H1 (cell line): ENCODE measurements at regions not wholly inside any gene's neighbourhood (a gene's known extent, or its start where the extent isn't known, plus 50 kb on each side); places are given as distances from the start of the nearest gene placed in this dataset.

ENCODE experiments used
- BCL11A ChIP-seq, 2 experiments: IDR thresholded peaks; one replicate each; pipeline ENCODE4 v1.6.1; 2011; ENCODE audit warnings: low read depth in 2 of 2, low read length in 2 of 2, mild to moderate bottlenecking in 2 of 2
- CTBP2 ChIP-seq: IDR thresholded peaks from 2 replicates; pipeline ENCODE4 v1.7.0; 2011; ENCODE audit warnings: borderline replicate concordance, mild to moderate bottlenecking, moderate library complexity, mixed read lengths, low read length; ENCODE audit not compliant: insufficient read depth, insufficient read length
- MAFK ChIP-seq: IDR thresholded peaks from 2 replicates; pipeline ENCODE4 v1.6.1; 2012; ENCODE audit warnings: low read depth, mild to moderate bottlenecking, improper control_type of control experiment, low read length
- NANOG ChIP-seq: IDR thresholded peaks from 2 replicates; pipeline ENCODE4 v1.6.1; 2011; ENCODE audit warnings: low read length, low read depth, mild to moderate bottlenecking, inconsistent platforms; ENCODE audit not compliant: insufficient read depth, poor library complexity, severe bottlenecking
- RXRA ChIP-seq: IDR thresholded peaks from 2 replicates; pipeline ENCODE4 v1.6.1; 2011; ENCODE audit warnings: low read depth, mild to moderate bottlenecking, low read length, moderate library complexity; ENCODE audit not compliant: insufficient read depth
- SRF ChIP-seq: IDR thresholded peaks from 2 replicates; pipeline ENCODE4 v1.6.1; 2011; ENCODE audit warnings: mild to moderate bottlenecking, low read depth, low read length, moderate library complexity

DNA sequence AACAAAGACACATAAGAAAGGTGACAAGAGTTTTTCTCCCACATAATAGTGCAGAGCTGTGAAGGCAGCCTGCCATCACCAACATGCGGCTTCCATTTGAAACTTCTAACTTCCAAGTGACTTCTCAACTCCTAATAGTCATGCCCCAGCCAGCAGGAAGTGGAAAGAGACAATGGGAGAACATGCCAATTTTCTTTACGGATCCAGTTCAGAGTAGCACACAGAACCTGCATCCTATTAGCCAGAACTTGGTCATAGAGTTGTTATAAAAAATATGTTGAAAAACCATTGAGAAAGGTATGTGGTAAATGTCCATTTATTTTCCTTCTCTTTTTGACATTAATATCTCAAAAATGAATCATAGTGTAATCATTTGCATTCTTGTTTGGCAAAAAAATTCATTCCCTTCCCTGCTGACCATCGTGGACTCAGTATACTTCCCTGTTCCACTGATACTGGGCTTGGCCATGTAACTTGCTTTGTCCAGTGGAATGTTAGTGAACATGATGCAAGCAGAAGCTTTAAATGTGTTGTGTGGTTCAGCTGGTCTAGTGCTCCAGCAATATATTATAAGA lies 197.4 kb downstream of the SEC16B start (continued):
- TF ChIP-seq SRF, result no peak
- no peak for TF ChIP-seq MAFK
- no peak for TF ChIP-seq NANOG
- no peak for TF ChIP-seq CTBP2
- no peak for TF ChIP-seq BCL11A (IDR thresholded peaks at IDR 0.05; ENCODE audit: low read depth in 2 of 2, low read length in 2 of 2)
- TF ChIP-seq RXRA, result no peak
